Activated T-helper 17 cell treated with anti-CD3 and anti-CD28 coated beads, Interleukin-2, amount 50 U/mL, for 72 hours (primary cell): ENCODE measurements at regions not wholly inside any gene's neighbourhood (a gene's known extent, or its start where the extent isn't known, plus 50 kb on each side); places are given as distances from the start of the nearest gene placed in this dataset.

Experiments used
- ATAC-seq: fragments of 150-1000 bp; cut with Tn5 transposase; replicated peaks from 2 replicates; pipeline ENCODE4 v1.10.0; 2021; ENCODE audit warnings: mild to moderate bottlenecking, moderate library complexity
- H3K27ac Mint-ChIP-seq: one replicate; pipeline ENCODE4 v1.8.0; 2022; ENCODE audit warnings: mixed read lengths
- H3K27me3 Mint-ChIP-seq: one replicate; pipeline ENCODE4 v1.8.0; 2022; ENCODE audit warnings: mixed read lengths
- H3K36me3 Mint-ChIP-seq: one replicate; pipeline ENCODE4 v1.8.0; 2022; ENCODE audit warnings: low read depth, mild to moderate bottlenecking, mixed read lengths
- H3K4me1 Mint-ChIP-seq: one replicate; pipeline ENCODE4 v1.8.0; 2022; ENCODE audit warnings: mixed read lengths
- H3K4me3 Mint-ChIP-seq: one replicate; pipeline ENCODE4 v1.8.0; 2022; ENCODE audit warnings: mild to moderate bottlenecking, mixed read lengths
- H3K9me3 Mint-ChIP-seq: one replicate; pipeline ENCODE4 v1.8.0; 2022; ENCODE audit warnings: mixed read lengths

- H3K9me3 Mint-ChIP-seq: no peaks in the 10 kb centered on the region
- peak overlapping the region; percentile 21 for H3K4me3 Mint-ChIP-seq
- no peaks in the 10 kb centered on the region for H3K27me3 Mint-ChIP-seq
- H3K36me3 Mint-ChIP-seq: peaks cover 4% of the 10 kb centered on the region
- H3K4me1 Mint-ChIP-seq: peaks cover 4% of the 10 kb centered on the region
- ATAC-seq: no peak
- H3K27ac Mint-ChIP-seq: peak overlapping the region; percentile 5
Observed at GRCh38 chr2:144227427-144228105, 292.4 kb downstream of the ZEB2 start.

- H3K27me3 Mint-ChIP-seq: no peaks in the 10 kb centered on the region
- ATAC-seq: no peak
Observed at GRCh38 chr2:144225076-144225475, 294.8 kb downstream of the ZEB2 start.

GRCh38 chr2:144224472-144224871 lies 295.4 kb downstream of the ZEB2 start:
- no peak for ATAC-seq
- H3K27me3 Mint-ChIP-seq: no peaks in the 10 kb centered on the region
- H3K36me3 Mint-ChIP-seq: peaks cover 4% of the 10 kb centered on the region
- H3K27ac Mint-ChIP-seq: no peak overlapping the region
- H3K9me3 Mint-ChIP-seq: no peaks in the 10 kb centered on the region
- H3K4me1 Mint-ChIP-seq: peaks cover 4% of the 10 kb centered on the region
- H3K4me3 Mint-ChIP-seq: no peak overlapping the region

More at GRCh38 chr2:144225076-144225475, 294.8 kb downstream of the ZEB2 start:
- Mint-ChIP-seq H3K9me3 (no peaks in the 10 kb centered on the region), H3K4me1 (peaks cover 4% of the 10 kb centered on the region), H3K4me3 (no peak overlapping the region), H3K36me3 (peaks cover 4% of the 10 kb centered on the region), H3K27ac (no peak overlapping the region)

GRCh38 chr2:144219979-144220378 lies 299.9 kb downstream of the ZEB2 start:
- Mint-ChIP-seq H3K27me3 (no peaks in the 10 kb centered on the region), H3K9me3 (no peaks in the 10 kb centered on the region)
- ATAC-seq: no peak

GRCh38 chr2:144217853-144218633 lies 301.9 kb downstream of the ZEB2 start:
- no peak for ATAC-seq
- no peaks in the 10 kb centered on the region for H3K36me3 Mint-ChIP-seq
- no peak overlapping the region for H3K4me3 Mint-ChIP-seq
- no peak overlapping the region for H3K27ac Mint-ChIP-seq
- H3K9me3 Mint-ChIP-seq: no peaks in the 10 kb centered on the region
- no peaks in the 10 kb centered on the region for H3K27me3 Mint-ChIP-seq
- peaks cover 13% of the 10 kb centered on the region for H3K4me1 Mint-ChIP-seq

More at GRCh38 chr2:144219979-144220378, 299.9 kb downstream of the ZEB2 start:
- Mint-ChIP-seq H3K4me1 (peaks cover 7% of the 10 kb centered on the region), H3K27ac (no peak overlapping the region), H3K4me3 (no peak overlapping the region), H3K36me3 (no peaks in the 10 kb centered on the region)

- H3K36me3 Mint-ChIP-seq: no peaks in the 10 kb centered on the region
- H3K27me3 Mint-ChIP-seq: no peaks in the 10 kb centered on the region
- H3K4me3 Mint-ChIP-seq: peak overlapping the region; percentile 62
- H3K27ac Mint-ChIP-seq: peak overlapping the region; percentile 49
- H3K4me1 Mint-ChIP-seq: peaks cover 17% of the 10 kb centered on the region
- ATAC-seq: peak; percentile 65
- no peaks in the 10 kb centered on the region for H3K9me3 Mint-ChIP-seq
Observed at GRCh38 chr2:144215701-144216675, 303.9 kb downstream of the ZEB2 start.

- no peak for ATAC-seq
- peaks cover 19% of the 10 kb centered on the region for H3K4me1 Mint-ChIP-seq
- H3K9me3 Mint-ChIP-seq: no peaks in the 10 kb centered on the region
- no peak overlapping the region for H3K4me3 Mint-ChIP-seq
- no peaks in the 10 kb centered on the region for H3K27me3 Mint-ChIP-seq
- H3K36me3 Mint-ChIP-seq: no peaks in the 10 kb centered on the region
- no peak overlapping the region for H3K27ac Mint-ChIP-seq
Observed at GRCh38 chr2:144215207-144215606, 304.7 kb downstream of the ZEB2 start.

- ATAC-seq: peak; percentile 68
- H3K9me3 Mint-ChIP-seq: no peaks in the 10 kb centered on the region
- peaks cover 19% of the 10 kb centered on the region for H3K4me1 Mint-ChIP-seq
- H3K4me3 Mint-ChIP-seq: peak overlapping the region; percentile 54
- peak overlapping the region; percentile 70 for H3K27ac Mint-ChIP-seq
- no peaks in the 10 kb centered on the region for H3K36me3 Mint-ChIP-seq
- no peaks in the 10 kb centered on the region for H3K27me3 Mint-ChIP-seq
Observed at GRCh38 chr2:144213797-144214196, 306.1 kb downstream of the ZEB2 start.

GRCh38 chr2:144211826-144212225 lies 308.1 kb downstream of the ZEB2 start:
- peaks cover 9% of the 10 kb centered on the region for H3K36me3 Mint-ChIP-seq
- peak overlapping the region; percentile 29 for H3K4me3 Mint-ChIP-seq
- no peak for ATAC-seq
- H3K27me3 Mint-ChIP-seq: no peaks in the 10 kb centered on the region
- no peaks in the 10 kb centered on the region for H3K9me3 Mint-ChIP-seq
- peaks cover 19% of the 10 kb centered on the region for H3K4me1 Mint-ChIP-seq
- H3K27ac Mint-ChIP-seq: peak overlapping the region; percentile 68

GRCh38 chr2:144211065-144211464 lies 308.9 kb downstream of the ZEB2 start:
- H3K27me3 Mint-ChIP-seq: no peaks in the 10 kb centered on the region
- H3K27ac Mint-ChIP-seq: peak overlapping the region; percentile 68
- ATAC-seq: peak; percentile 43
- peaks cover 18% of the 10 kb centered on the region for H3K4me1 Mint-ChIP-seq
- peaks cover 9% of the 10 kb centered on the region for H3K36me3 Mint-ChIP-seq
- H3K4me3 Mint-ChIP-seq: peak overlapping the region; percentile 29
- H3K9me3 Mint-ChIP-seq: no peaks in the 10 kb centered on the region

GRCh38 chr2:144210076-144210475 lies 309.8 kb downstream of the ZEB2 start:
- Mint-ChIP-seq H3K36me3 (peaks cover 9% of the 10 kb centered on the region), H3K27ac (no peak overlapping the region), H3K4me1 (peaks cover 13% of the 10 kb centered on the region), H3K9me3 (no peaks in the 10 kb centered on the region), H3K4me3 (no peak overlapping the region), H3K27me3 (no peaks in the 10 kb centered on the region)
- ATAC-seq: no peak

- no peak for ATAC-seq
- Mint-ChIP-seq H3K9me3 (no peaks in the 10 kb centered on the region), H3K27ac (no peak overlapping the region), H3K4me1 (peaks cover 12% of the 10 kb centered on the region), H3K36me3 (peaks cover 9% of the 10 kb centered on the region), H3K4me3 (no peak overlapping the region), H3K27me3 (no peaks in the 10 kb centered on the region)
Observed at GRCh38 chr2:144208924-144209323, 311.0 kb downstream of the ZEB2 start.

GRCh38 chr2:144206019-144206418 lies 313.9 kb downstream of the ZEB2 start:
- Mint-ChIP-seq H3K27ac (no peak overlapping the region), H3K27me3 (no peaks in the 10 kb centered on the region), H3K4me3 (no peak overlapping the region), H3K4me1 (peaks cover 19% of the 10 kb centered on the region), H3K36me3 (peaks cover 14% of the 10 kb centered on the region), H3K9me3 (no peaks in the 10 kb centered on the region)
- no peak for ATAC-seq

GRCh38 chr2:144201868-144202468 lies 318.0 kb downstream of the ZEB2 start:
- Mint-ChIP-seq H3K27me3 (no peaks in the 10 kb centered on the region), H3K4me1 (peaks cover 39% of the 10 kb centered on the region), H3K27ac (peak overlapping the region; percentile 92), H3K4me3 (peak overlapping the region; percentile 65), H3K9me3 (peaks cover 4% of the 10 kb centered on the region), H3K36me3 (peaks cover 17% of the 10 kb centered on the region)
- peak; percentile 80 for ATAC-seq
